SK-N-MC (cell line): ENCODE measurements at regions not wholly inside any gene's neighbourhood (a gene's known extent, or its start where the extent isn't known, plus 50 kb on each side); places are given as distances from the start of the nearest gene placed in this dataset.
"Not testable (repeated sequence)": the region's sequence is repeated elsewhere in the genome, so short reads cannot be mapped to it uniquely, and the experiment has no call there.

Source experiments
- DNase-seq: peaks from one replicate; pipeline ENCODE4 v3.0.0-alpha.2; 2011; ENCODE audit warnings: low read depth, low spot score
- H3K27ac ChIP-seq: fragments of 200-600 bp; sonication (generic); 2 replicates; pipeline ENCODE4 v1.5.1; 2016; ENCODE audit warnings: mixed run types
- H3K36me3 ChIP-seq: fragments of 200-600 bp; sonication (generic); 2 replicates; pipeline ENCODE4 v1.6.1; 2017; ENCODE audit warnings: antibody characterized with exemption, low read length, mixed read lengths; ENCODE audit not compliant: insufficient read depth
- H3K4me3 ChIP-seq: fragments of 200-600 bp; sonication (generic); 2 replicates; pipeline ENCODE4 v1.5.1; 2016
- H3K9ac ChIP-seq: fragments of 200-600 bp; sonication (generic); 2 replicates; pipeline ENCODE4 v1.8.0; 2017; ENCODE audit warnings: mixed run types, mixed read lengths; ENCODE audit not compliant: insufficient read length
- H3K9me3 ChIP-seq: fragments of 200-600 bp; sonication (generic); 2 replicates; pipeline ENCODE4 v1.6.1; 2017; ENCODE audit warnings: low read depth, mild to moderate bottlenecking, antibody characterized with exemption, low read length, moderate library complexity, mixed read lengths
- EZH2 ChIP-seq: fragments of 200-600 bp; sonication (generic); IDR thresholded peaks from one replicate; pipeline ENCODE4 v1.6.1; 2017; ENCODE audit warnings: antibody characterized with exemption
- FOXP2 ChIP-seq: optimal IDR thresholded peaks from 2 replicates; pipeline ENCODE3; 2011; ENCODE audit warnings: mild to moderate bottlenecking, moderate library complexity; ENCODE audit not compliant: insufficient read depth; ENCODE audit errors: extremely low read length, control extremely low read depth
- POLR2AphosphoS5 ChIP-seq: IDR thresholded peaks from 2 replicates; pipeline ENCODE4 v1.6.1; 2012; ENCODE audit warnings: mild to moderate bottlenecking, low read depth, low read length, borderline replicate concordance

DNA sequence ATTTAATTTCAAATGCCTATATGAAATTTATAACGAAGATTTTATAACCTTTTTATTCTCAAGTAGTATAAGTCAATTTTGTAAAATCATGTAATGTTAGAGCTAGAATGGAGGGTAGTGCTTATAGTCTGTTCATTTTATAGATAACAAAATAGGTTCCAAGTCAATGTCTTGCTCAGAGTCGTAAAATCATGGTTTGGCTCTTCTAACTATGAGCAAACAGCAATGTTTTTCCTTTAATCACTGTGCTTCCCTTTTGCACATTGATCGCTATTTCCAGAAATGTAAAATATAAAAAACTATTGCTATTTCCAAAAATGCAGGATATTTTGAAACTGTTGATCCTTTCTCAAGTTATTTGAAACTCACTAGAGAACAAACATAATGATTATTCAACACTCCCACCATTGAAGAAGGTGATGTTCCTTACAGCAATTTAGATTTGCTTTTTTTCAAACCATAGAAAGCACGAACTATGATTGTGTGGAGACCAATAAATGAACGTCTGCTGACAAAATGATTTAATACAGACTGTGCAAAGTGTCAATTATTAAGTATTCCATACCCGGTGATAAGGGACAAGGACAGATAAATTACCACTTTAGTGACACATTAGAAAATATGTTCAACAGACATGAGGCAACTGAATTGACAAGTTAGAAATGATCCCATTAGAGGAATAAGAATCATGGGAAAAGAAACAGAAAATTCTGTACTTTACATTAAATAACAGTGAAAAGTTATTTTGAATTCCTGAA is 412.1 kb upstream of the TECRL start:
- Histone ChIP-seq H3K9ac (no peak overlapping the region), H3K27ac (no peak overlapping the region), H3K9me3 (no peaks in the 10 kb centered on the region), H3K4me3 (no peak overlapping the region), H3K36me3 (no peaks in the 10 kb centered on the region)
- TF ChIP-seq POLR2AphosphoS5 (no peak), EZH2 (no peak), FOXP2 (no peak)
- no peak for DNase-seq

DNA sequence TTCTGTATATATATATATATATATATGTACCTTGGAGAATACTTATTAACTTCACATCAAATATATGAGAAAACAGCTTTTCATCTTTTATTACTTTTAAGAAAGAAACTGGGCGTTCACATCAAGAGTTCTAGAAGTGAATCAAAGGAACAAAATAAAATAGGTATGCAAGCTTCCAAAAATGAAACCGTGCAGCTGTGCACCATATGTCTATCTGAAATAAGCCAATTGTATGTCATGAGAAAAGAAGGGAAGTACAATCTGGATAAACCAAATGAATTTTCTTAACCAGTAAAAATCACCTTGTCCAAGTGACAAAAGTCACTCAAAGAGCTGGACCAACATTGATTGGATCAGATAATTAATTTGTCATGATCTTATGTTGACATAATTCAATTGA is 405.4 kb upstream of the TECRL start:
- no peak overlapping the region for H3K9ac ChIP-seq
- TF ChIP-seq FOXP2: no peak
- TF ChIP-seq EZH2: no peak
- no peak for TF ChIP-seq POLR2AphosphoS5
- no peak for DNase-seq

DNA sequence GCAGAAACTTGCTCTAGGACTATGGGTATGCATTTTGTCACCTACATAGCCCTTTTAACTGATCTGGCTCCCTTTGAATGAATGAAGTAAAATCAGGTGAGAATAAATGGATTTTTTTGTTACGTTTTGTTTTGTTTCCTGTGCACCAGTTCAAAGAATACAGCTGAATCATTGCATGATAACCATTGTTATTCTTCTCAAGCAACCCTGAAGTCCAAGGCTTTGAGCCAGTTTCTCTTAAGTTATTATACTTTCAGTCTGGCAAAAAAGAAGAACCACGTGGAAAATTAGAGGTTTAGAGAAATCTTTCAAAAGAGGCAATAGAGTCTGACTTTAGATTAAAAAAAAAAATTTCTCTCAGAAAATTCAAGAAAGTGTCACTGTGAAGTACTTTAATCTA is 398.6 kb upstream of the TECRL start:
- no peak overlapping the region for H3K27ac ChIP-seq
- no peak for TF ChIP-seq POLR2AphosphoS5
- TF ChIP-seq FOXP2: no peak
- TF ChIP-seq EZH2: no peak
- H3K9ac ChIP-seq: no peak overlapping the region
- H3K4me3 ChIP-seq: no peak overlapping the region
- no peak for DNase-seq
- no peaks in the 10 kb centered on the region for H3K9me3 ChIP-seq
- no peaks in the 10 kb centered on the region for H3K36me3 ChIP-seq

More for the DNA sequence above, 405.4 kb upstream of the TECRL start:
- Histone ChIP-seq H3K27ac (no peak overlapping the region), H3K4me3 (no peak overlapping the region), H3K9me3 (no peaks in the 10 kb centered on the region), H3K36me3 (no peaks in the 10 kb centered on the region)

DNA sequence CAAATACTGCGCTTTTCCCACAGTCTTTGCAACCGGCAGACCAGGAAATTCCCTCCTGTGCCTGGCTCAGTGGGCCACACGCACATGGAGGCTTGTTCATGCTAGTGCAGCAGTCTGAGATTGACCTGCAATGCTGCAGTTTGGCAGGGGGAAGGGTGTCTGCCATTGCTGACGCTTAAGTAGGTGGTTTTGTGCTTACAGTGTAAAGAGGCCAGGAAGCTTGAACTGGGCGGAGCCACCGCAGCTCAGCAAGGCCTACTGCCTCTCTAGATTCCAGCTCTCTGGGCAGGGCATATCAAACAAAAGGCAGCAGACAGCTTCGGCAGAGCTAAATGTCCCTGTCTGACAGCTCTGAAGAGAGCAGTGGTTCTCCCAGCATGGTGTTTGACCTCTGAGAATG is 390.5 kb upstream of the TECRL start:
- Histone ChIP-seq H3K27ac (no peak overlapping the region), H3K4me3 (no peak overlapping the region), H3K9ac (no peak overlapping the region), H3K9me3 (no peaks in the 10 kb centered on the region), H3K36me3 (no peaks in the 10 kb centered on the region)
- no peak for DNase-seq
- no peak for TF ChIP-seq EZH2
- no peak for TF ChIP-seq FOXP2
- no peak for TF ChIP-seq POLR2AphosphoS5

DNA sequence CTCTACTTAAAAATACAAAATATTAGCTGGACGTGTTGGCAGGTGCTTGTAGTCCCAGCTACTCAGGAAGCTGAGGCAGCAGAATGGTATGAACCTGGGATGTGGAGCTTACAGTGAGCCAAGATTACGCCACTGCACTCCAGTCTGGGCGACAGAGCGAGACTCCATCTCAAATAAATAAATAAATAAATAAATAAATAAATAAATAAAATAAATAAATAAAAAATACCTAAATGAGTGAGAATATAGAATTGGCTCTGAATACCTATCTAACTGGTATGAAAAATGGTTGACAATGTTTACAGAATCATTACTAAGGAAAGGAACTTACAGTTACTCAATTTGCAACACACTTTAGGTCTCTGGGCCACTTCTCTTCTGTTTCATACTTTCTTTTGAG is 389.6 kb upstream of the TECRL start:
- DNase-seq, H3K36me3 ChIP-seq, H3K9me3 ChIP-seq, H3K9ac ChIP-seq, H3K4me3 ChIP-seq, H3K27ac ChIP-seq: not testable (repeated sequence)

DNA sequence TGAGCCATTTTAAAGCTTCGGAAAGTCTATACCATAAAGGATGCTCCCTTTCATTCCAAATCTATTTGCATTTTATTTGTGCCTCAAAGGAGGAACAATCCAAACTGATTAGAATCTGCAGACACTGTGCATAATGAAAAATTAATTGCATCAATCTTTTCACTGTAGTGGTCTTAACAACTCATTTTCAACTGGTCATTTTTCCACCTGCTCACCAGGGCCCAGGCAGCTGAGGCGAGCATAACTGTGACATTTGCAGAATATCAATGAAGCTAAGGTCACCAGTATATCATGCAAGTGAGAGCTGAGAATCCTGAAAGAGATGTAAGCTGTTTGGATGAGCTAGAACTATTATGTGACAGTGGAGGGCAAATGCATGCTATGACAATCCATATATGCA is 387.3 kb upstream of the TECRL start:
- no peak overlapping the region for H3K9ac ChIP-seq
- no peak for TF ChIP-seq EZH2
- no peak for TF ChIP-seq POLR2AphosphoS5
- no peak for TF ChIP-seq FOXP2
- no peak overlapping the region for H3K4me3 ChIP-seq
- no peak overlapping the region for H3K27ac ChIP-seq
- no peaks in the 10 kb centered on the region for H3K9me3 ChIP-seq
- DNase-seq: no peak
- H3K36me3 ChIP-seq: no peaks in the 10 kb centered on the region

DNA sequence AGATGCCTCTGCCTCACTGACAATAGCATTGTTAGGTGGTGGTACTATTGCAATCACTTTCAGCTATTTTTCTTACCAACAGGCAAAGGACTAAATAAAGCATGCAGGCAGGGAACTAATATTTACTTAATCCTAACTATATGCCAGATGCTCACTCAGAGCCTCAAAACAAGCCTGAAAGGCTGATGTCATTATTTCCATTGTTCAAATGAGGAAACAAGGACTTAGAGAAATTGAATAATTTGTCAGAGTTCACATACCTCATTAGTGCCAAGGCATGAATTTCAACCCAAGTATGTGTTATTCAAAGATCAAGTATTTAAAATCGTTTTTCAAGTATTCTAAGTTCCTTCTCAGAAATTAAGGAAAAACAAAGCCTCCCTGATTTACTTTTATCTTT is 374.9 kb upstream of the TECRL start:
- H3K27ac ChIP-seq: no peak overlapping the region
- H3K9ac ChIP-seq: no peak overlapping the region
- H3K9me3 ChIP-seq: no peaks in the 10 kb centered on the region
- no peaks in the 10 kb centered on the region for H3K36me3 ChIP-seq
- DNase-seq: no peak
- TF ChIP-seq FOXP2 (no peak), POLR2AphosphoS5 (no peak), EZH2 (no peak)
- H3K4me3 ChIP-seq: no peak overlapping the region

DNA sequence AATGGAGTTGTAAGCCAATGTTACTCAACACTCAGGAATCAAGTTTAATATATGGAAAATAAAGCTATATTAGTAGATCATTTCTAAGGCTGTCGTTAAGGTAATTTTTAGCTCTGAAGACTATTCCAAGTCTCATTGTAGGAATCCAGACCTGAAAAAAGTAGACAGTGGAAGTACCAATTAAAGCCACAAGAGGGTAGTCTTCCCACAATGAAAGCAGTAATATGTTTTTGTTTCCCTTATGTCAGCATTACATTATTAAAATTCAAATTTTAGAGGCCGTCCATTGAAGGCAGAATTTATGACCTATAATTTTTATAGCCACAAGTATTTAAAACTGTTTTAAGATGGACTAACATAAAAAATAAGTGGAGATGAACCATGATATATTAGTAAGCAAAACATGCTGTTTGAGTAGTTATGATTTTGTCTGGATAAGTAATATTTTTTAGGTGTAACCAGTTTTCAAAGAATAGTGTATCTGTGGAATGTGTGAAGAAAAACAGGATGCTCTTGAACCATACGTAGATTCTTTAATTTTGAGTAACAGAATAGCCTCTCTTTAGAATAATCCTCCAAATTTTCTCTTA is 372.6 kb upstream of the TECRL start:
- Histone ChIP-seq H3K9ac (no peak overlapping the region), H3K27ac (peak overlapping the region; percentile 58), H3K9me3 (no peaks in the 10 kb centered on the region), H3K4me3 (no peak overlapping the region), H3K36me3 (no peaks in the 10 kb centered on the region)
- TF ChIP-seq EZH2 (no peak), FOXP2 (no peak), POLR2AphosphoS5 (no peak; the same call in 1 of the 2 replicates)
- DNase-seq: peak; percentile 70

DNA sequence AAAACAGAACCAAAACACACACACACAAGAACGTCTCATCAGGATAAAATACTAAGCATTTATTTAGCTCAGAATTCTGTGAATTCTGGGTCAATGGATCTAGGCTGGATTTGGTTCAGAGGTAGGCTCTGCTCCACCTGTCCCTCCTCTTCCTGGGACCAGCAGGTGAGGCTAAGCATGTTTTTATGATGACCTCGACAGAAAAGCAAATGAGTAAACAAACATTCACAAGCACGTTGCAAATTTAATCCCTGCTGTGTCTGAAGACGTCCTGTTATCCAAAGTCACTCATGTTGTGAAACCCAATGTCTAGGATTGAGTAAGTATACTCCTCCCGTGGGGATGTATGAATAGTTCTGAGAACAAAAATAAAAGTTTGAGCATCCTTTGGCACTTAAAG is 371.4 kb upstream of the TECRL start:
- no peaks in the 10 kb centered on the region for H3K36me3 ChIP-seq
- TF ChIP-seq POLR2AphosphoS5: no peak
- TF ChIP-seq EZH2: no peak
- TF ChIP-seq FOXP2: no peak
- no peak for DNase-seq
- H3K9me3 ChIP-seq: no peaks in the 10 kb centered on the region
- no peak overlapping the region for H3K27ac ChIP-seq
- no peak overlapping the region for H3K9ac ChIP-seq
- H3K4me3 ChIP-seq: no peak overlapping the region
